Stimulated activated CD8-positive, alpha-beta memory T cell treated with anti-CD3 and anti-CD28 coated beads, Interleukin-4, amount 100 ng/mL, for 1 hour (primary cell): ENCODE measurements at regions not wholly inside any gene's neighbourhood (a gene's known extent, or its start where the extent isn't known, plus 50 kb on each side); places are given as distances from the start of the nearest gene placed in this dataset.
"Not testable (repeated sequence)": the region's sequence is repeated elsewhere in the genome, so short reads cannot be mapped to it uniquely, and the experiment has no call there.

ENCODE experiments used
- DNase-seq, 2 donors: peaks; one replicate each; pipeline ENCODE4 v3.0.0-alpha.2; 2020; ENCODE audit warnings: low read depth in 2 of 2, low spot score in 1 of 2

GRCh38 chrX:74080165-74080564, 223.8 kb upstream of the ZCCHC13 start:
- DNase-seq: no peak

GRCh38 chrX:74065831-74066390, 213.4 kb upstream of the XIST start:
- no peak for DNase-seq

GRCh38 chrX:74063426-74064155, 211.1 kb upstream of the XIST start:
- no peak for DNase-seq

GRCh38 chrX:74061879-74062278, 209.4 kb upstream of the XIST start:
- DNase-seq: no peak

- no peak for DNase-seq
These were observed 196.6 kb upstream of the XIST start for GRCh38 chrX:74049126-74049525.

- not testable (repeated sequence) for DNase-seq
These were observed 181.6 kb upstream of the XIST start for GRCh38 chrX:74034066-74034465.

GRCh38 chrX:74031527-74031926, 179.0 kb upstream of the XIST start:
- DNase-seq: not testable (repeated sequence)

- not testable (repeated sequence) for DNase-seq
These were observed 178.3 kb upstream of the XIST start for GRCh38 chrX:74030766-74031165.

GRCh38 chrX:74025145-74025544, 172.6 kb upstream of the XIST start:
- DNase-seq: not testable (repeated sequence)

- no peak for DNase-seq
These were observed 170.7 kb upstream of the XIST start for GRCh38 chrX:74023203-74023602.

GRCh38 chrX:74018253-74018652, 165.7 kb upstream of the XIST start:
- DNase-seq: no peak

GRCh38 chrX:74015379-74016019, 163.0 kb upstream of the XIST start:
- peak; percentile 27 to 38 for DNase-seq

- no peak for DNase-seq
These were observed 156.5 kb upstream of the XIST start for GRCh38 chrX:74009041-74009440.

- DNase-seq: no peak
These were observed 139.5 kb upstream of the XIST start for GRCh38 chrX:73992019-73992418.

- DNase-seq: no peak
These were observed 134.7 kb upstream of the XIST start for GRCh38 chrX:73987166-73987565.

GRCh38 chrX:73979551-73980131, 127.1 kb upstream of the XIST start:
- DNase-seq: no peak

- no peak for DNase-seq
These were observed 125.1 kb upstream of the XIST start for GRCh38 chrX:73977542-73978169.

GRCh38 chrX:73967461-73967860, 114.9 kb upstream of the XIST start:
- DNase-seq: not testable (repeated sequence)

- no peak for DNase-seq
These were observed 113.3 kb upstream of the XIST start for GRCh38 chrX:73965833-73966232.

- no peak for DNase-seq
These were observed 112.1 kb upstream of the XIST start for GRCh38 chrX:73964579-73964978.

GRCh38 chrX:73963682-73964081, 111.2 kb upstream of the XIST start:
- DNase-seq: no peak

GRCh38 chrX:73962948-73963347, 110.4 kb upstream of the XIST start:
- DNase-seq: no peak
